ENCODE measurements at regions not wholly inside any gene's neighbourhood (a gene's known extent, or its start where the extent isn't known, plus 50 kb on each side); places are given as distances from the start of the nearest gene placed in this dataset.
"Not testable (repeated sequence)": the region's sequence is repeated elsewhere in the genome, so short reads cannot be mapped to it uniquely, and the experiment has no call there.

DNA sequence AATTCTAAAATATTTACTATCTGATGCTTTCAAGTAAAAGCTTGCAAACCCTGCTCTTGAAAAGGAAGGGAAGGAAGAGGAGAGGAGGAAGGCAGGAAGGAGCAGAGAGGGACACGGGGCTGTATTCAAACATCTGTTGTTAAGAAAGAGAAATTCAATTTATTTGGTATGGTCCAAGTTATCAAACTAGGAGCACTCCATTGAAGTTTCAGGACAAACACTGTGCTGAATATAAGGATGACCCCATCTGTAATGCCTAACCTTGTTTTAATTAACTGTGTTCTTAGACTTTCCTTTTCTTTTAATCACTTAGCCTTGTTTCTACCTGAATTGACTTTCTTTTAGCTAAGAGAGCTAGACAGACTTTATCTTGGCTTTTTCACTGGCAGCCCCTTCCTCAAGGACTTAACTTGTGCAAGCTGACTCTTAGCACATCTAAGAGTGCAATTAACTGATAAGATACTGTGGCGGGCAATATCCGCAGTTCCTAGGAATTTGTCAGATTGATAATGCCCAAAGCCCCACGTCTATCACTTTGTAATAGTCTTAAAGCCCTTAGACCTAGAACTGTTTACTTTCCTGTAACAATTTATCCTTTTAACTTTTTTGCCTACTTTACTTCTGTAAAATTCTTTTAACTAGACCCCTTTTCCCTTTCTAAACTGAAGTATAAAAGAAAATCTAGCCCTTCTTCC lies 123.2 kb upstream of the KRTAP5-11 start:
- H3K4me1 ChIP-seq; H3K4me3 ChIP-seq; H3K27me3 ChIP-seq; H3K9me3 ChIP-seq; H3K27ac ChIP-seq; DNase-seq (ENCODE audit: low spot score); H3K36me3 ChIP-seq: not testable (repeated sequence)

DNA sequence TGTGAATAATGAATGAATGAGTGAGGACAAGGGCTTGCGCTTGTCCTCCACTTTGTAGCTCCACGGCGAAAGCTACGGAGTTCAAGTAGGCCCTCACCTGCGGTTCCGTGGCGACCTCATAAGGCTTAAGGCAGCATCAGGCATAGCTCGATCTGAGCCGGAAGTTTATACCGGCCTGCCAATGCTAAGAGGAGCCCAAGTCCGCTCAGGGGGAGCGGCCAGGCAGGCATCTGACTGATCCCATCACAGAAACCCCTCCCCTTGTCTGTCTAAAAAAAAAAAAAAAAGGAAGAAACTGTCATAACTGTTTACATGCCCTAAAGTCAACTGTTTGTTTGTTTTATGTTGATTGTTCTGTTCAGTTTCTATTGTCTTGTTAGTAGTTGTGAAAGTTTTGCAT lies 124.4 kb upstream of the KRTAP5-11 start:
- not testable (repeated sequence) for H3K27me3 ChIP-seq; H3K4me3 ChIP-seq; DNase-seq (ENCODE audit: low spot score); H3K4me1 ChIP-seq; H3K9me3 ChIP-seq; H3K27ac ChIP-seq; H3K36me3 ChIP-seq

DNA sequence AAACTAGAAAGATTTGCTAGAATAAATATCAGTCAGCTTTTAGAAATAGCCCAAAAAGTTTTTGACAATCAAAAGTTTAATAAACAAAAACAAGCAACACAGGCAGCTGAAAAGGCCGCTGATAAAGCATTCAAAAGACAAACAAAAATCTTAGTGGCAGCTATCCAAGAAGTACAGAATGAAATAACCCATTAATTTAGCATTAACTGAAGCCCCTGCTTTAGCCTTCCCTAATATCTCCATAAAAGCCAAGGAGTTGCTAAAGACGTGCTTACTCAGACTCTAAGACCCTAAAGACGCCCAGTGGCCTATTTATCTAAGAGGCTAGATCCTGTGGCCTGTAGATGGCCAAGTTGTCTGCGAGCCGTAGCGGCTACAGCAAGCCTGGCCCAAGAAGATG lies 123.5 kb upstream of the DEFB108B start:
- not testable (repeated sequence) for DNase-seq (ENCODE audit: low spot score); H3K4me3 ChIP-seq; H3K9me3 ChIP-seq; H3K27ac ChIP-seq; H3K36me3 ChIP-seq; H3K4me1 ChIP-seq; H3K27me3 ChIP-seq

DNA sequence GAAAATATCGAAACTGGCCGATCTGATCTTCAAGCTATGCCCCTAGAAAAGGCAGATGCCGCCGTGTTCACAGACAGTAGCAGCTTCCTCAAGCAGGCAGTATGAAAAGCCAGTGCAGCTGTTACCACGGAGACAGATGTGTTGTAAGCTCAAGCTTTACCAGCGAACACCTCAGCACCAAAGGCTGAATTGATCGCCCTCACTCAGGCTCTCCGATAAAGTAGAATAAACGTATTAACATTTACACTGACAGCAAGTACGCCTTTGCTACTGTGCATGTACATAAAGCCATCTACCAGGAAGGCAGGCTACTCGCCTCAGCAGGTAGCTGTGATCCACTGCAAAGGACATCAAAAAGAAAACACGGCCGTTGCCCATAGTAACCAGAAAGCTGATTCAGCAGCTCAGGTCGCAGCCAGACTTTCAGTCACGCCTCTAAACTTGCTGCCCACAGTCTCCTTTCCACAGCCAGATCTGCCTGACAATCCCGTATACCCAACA lies 122.8 kb upstream of the DEFB108B start:
- not testable (repeated sequence) for H3K4me3 ChIP-seq

DNA sequence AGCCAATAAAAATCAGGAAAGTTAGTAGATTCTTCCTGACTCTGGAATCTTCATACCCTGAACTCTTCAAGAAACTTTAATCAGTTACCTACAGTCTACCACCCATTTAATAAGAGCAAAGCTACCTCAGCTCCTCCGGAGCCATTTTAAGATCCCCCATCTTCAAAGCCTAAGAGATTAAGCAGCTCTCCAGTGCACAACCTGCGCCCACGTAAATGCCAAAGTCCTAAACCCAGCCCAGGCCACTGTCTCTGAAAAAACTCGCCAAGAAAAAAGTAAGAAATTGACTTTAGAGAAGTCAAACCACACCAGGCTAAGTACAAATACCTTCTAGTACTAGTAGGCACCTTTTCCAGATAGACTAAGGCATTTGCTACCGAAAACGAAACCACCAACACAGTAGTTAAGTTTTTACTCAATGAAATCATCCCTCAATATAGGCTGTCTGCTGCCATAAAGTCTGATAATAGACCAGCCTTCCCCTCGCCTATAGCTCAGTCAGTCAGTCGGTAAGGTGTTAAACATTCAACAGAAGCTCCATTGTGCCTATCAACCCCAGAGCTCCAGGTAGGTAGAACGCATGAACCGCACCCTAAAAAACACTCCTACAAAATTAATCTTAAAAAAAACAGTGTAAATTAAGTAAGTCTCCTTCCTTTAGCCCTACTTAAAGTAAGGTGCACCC lies 122.2 kb upstream of the DEFB108B start:
- not testable (repeated sequence) for H3K4me1 ChIP-seq; H3K9me3 ChIP-seq; H3K4me3 ChIP-seq; H3K27me3 ChIP-seq; H3K27ac ChIP-seq; DNase-seq (ENCODE audit: low spot score); H3K36me3 ChIP-seq

More for the DNA sequence above, 122.8 kb upstream of the DEFB108B start:
- H3K27ac ChIP-seq; DNase-seq (ENCODE audit: low spot score); H3K9me3 ChIP-seq; H3K36me3 ChIP-seq; H3K27me3 ChIP-seq; H3K4me1 ChIP-seq: not testable (repeated sequence)

DNA sequence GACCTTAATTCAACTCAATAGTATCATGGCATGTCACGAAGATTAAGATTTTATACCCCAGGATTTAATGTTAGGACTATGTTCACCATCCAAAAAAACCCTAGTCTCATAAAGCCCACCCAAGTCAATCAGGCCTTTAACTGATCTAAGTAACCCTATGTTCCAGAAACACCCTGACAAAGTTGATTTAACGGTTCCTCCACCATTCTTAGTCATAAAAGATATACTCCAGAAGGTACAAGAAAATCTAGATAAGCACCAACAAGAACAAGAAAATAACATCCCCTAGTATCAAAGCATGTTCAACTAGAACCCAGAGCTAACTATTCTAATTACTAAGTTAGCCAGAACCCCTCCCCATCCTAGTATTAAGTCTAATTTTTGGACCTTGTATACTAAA lies 120.7 kb upstream of the DEFB108B start:
- DNase-seq (ENCODE audit: low spot score); H3K4me1 ChIP-seq; H3K4me3 ChIP-seq; H3K36me3 ChIP-seq; H3K9me3 ChIP-seq; H3K27me3 ChIP-seq; H3K27ac ChIP-seq: not testable (repeated sequence)

DNA sequence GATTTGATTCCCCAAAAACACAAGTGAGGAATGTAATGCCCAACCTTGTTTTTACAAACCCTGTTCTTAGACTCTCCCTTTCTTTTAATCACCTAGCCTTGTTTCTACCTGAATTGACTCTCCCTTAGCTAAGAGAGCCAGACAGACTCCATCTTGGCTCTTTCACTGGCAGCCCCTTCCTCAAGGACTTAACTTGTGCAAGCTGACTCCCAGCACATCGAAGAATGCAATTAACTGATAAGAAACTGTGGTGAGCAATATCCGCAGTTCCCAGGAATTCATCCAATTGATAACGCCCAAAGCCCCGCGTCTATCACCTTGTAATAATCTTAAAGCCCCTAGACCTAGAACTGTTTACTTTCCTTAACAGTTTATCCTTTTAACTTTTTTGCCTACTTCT lies 120.2 kb upstream of the DEFB108B start:
- H3K9me3 ChIP-seq; H3K4me3 ChIP-seq; DNase-seq (ENCODE audit: low spot score); H3K36me3 ChIP-seq; H3K27me3 ChIP-seq; H3K27ac ChIP-seq; H3K4me1 ChIP-seq: not testable (repeated sequence)

DNA sequence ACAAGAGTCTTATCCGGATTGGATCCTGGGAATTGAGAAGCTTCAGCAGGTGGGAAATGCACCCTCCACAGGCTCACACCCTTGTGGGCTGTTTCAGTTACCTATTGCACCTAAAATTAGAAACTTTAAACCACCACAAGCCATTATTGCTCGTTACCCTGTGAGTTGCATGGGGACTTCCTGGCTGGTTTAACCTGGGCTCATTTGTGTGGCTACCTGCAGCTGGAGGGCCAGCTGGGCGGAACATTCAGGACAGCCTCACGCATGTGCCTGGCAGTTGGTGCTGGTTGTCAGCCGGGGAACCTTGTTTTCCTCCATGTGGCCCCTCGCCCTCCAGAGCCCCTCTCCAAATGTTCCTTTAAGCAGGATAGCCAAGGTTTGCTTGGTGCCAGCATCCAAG lies 118.5 kb upstream of the DEFB108B start:
- H3K4me3 ChIP-seq; H3K27ac ChIP-seq; DNase-seq (ENCODE audit: low spot score); H3K27me3 ChIP-seq; H3K36me3 ChIP-seq; H3K4me1 ChIP-seq; H3K9me3 ChIP-seq: not testable (repeated sequence)

DNA sequence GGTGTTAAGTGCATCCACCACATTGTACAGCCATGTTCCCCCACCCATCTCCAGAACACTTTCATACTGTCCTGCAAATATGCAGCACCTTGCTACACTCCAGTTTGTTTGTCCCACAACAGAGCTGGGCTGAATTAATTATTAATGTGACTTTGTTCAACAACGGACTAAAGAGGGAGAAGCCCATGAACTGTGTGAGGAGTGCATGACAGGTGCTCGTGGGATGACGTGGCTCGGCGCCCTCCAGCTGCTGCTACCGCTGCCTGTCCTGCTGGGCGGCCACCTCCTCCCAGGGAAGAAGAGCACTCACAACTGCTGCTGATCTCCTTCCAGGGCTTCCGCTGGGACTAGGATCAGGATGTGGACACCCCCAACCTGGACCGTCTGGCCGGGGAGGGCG lies 111.2 kb upstream of the DEFB108B start:
- not testable (repeated sequence) for H3K27me3 ChIP-seq; H3K27ac ChIP-seq; DNase-seq (ENCODE audit: low spot score); H3K4me3 ChIP-seq; H3K9me3 ChIP-seq; H3K36me3 ChIP-seq; H3K4me1 ChIP-seq

DNA sequence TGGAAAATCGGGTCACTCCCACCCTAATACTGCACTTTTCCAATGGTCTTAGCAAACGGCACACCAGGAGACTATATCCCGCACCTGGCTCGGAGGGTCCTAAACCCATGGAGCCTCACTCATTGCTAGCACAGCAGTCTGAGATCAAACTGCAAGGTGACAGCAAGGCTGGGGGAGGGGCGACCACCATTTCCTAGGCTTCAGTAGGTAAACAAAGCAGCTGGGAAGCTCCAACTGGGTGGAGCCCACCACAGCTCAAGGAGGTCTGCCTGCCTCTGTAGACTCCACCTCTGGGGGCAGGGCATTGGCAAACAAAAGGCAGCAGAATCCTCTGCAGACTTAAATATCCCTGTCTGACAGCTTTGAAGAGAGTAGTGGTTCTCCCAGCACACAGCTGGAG lies 109.0 kb upstream of the DEFB108B start:
- not testable (repeated sequence) for H3K27ac ChIP-seq; H3K4me1 ChIP-seq; H3K9me3 ChIP-seq; H3K27me3 ChIP-seq; H3K36me3 ChIP-seq; DNase-seq (ENCODE audit: low spot score); H3K4me3 ChIP-seq

DNA sequence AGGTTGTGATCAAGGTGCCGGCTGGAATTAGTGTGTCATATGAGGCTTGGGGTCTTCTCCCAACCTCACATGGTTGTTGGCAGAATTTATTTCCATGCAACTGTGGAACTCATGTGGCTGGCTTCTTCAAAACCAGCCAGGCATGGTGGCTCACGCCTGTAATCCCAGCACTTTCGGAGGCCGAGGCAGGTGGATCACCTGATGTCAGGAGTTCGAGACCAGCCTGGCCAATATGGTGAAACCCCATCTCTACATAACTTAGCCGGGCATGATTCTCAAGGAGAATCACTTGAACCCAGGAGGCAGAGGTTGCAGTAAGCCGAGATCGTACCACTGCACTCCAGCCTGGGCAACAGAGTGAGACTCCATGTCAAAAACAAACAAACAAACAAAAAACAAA lies 102.3 kb upstream of the DEFB108B start:
- H3K36me3 ChIP-seq; H3K27ac ChIP-seq; H3K4me1 ChIP-seq; H3K27me3 ChIP-seq; DNase-seq (ENCODE audit: low spot score); H3K4me3 ChIP-seq; H3K9me3 ChIP-seq: not testable (repeated sequence)

DNA sequence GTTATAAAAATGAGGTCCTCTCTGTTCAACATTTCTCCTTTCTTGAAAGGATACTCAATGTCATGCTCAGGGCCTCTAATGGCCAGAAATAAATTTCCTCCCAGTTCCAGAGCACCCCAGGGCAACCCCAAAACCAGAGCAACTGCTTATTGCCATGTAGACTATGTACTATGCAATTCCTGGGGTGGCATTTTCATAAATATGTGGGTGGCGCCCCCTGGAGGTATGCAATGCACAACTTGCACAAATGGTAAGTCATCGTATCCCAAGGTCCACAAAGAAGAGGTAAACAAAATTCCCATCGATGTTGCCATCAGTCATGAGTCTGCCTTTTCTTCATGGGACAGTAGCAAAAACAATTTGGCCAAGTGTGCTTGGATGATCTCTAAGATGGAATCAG lies 98.6 kb upstream of the DEFB108B start:
- H3K4me1 ChIP-seq; DNase-seq (ENCODE audit: low spot score); H3K9me3 ChIP-seq; H3K27ac ChIP-seq; H3K36me3 ChIP-seq; H3K27me3 ChIP-seq; H3K4me3 ChIP-seq: not testable (repeated sequence)

DNA sequence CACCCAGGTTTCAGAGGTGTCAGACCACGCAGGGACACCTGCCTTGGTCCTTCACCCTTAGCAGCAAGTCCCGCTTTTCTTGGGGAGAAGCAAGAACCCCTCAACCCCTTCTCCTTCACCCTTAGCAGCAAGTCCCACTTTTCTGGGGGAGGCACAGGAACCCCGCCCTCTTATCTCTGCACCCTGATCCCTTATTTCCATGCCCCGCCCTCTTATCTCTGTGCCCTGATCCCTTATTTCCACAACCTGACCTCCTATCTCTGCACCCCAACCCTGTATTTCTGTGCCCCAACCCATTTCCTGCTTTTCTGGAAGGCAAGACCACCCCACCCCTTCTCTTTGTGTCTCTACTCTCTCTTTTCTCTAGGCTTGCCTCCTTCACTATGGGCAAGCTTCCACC lies 94.7 kb upstream of the DEFB108B start:
- not testable (repeated sequence) for H3K27me3 ChIP-seq; DNase-seq (ENCODE audit: low spot score); H3K9me3 ChIP-seq; H3K4me3 ChIP-seq; H3K36me3 ChIP-seq; H3K27ac ChIP-seq; H3K4me1 ChIP-seq

DNA sequence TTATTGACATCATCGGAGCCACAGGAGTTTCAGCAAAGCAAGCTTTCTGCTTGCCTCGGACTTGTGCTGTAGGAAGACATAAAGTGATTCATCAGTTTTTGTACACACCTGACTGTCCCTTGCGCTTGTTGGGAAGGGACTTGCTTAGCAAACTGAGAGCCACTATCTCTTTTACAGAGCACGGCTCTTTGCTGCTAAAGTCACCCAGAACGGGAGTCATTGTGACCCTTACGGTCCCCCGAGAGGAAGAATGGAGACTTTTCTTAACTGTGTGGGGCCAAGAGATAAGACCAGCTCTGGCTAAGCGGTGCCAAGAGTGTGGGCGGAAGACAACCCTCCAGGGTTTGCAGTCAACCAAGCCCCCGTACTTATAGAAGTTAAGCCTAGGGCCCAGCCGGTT lies 89.6 kb upstream of the DEFB108B start:
- not testable (repeated sequence) for H3K36me3 ChIP-seq; H3K27me3 ChIP-seq; H3K27ac ChIP-seq; DNase-seq (ENCODE audit: low spot score); H3K9me3 ChIP-seq; H3K4me1 ChIP-seq; H3K4me3 ChIP-seq

DNA sequence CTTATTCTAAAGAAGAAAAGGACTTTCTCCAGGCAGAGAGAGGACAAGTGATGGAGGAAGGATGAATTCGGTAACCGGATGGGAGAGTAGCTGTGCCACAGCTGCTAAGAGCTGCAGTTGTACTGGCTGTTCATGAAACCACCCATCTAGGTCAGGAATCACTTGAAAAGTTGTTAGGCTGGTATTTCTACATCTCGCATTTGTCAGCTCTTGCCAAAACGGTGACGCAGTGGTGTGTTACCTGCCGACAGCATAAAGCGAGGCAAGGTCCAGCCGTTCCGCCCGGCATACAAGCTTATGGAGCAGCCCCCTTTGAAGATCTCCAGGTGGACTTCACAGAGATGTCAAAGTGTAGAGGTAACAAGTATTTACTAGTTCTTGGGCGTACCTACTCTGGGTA lies 87.3 kb upstream of the DEFB108B start:
- not testable (repeated sequence) for H3K4me1 ChIP-seq; H3K36me3 ChIP-seq; H3K4me3 ChIP-seq; H3K27me3 ChIP-seq; DNase-seq (ENCODE audit: low spot score); H3K9me3 ChIP-seq; H3K27ac ChIP-seq

DNA sequence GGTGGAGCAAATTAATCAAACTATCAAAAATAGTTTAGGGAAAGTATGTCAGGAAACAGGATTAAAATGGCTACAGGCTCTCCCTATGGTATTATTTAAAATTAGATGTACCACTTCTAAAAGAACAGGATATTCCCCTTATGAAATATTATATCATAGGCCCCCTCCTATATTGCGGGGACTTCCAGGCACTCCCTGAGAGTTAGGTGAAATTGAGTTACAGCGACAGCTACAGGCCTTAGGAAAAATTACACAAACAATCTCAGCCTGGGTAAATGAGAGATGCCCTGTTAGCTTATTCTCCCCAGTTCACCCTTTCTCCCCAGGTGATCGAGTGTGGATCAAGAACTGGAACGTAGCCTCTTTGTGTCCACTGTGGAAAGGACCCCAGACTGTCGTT lies 86.7 kb upstream of the DEFB108B start:
- not testable (repeated sequence) for H3K27ac ChIP-seq; H3K9me3 ChIP-seq; H3K4me1 ChIP-seq; DNase-seq (ENCODE audit: low spot score); H3K4me3 ChIP-seq; H3K36me3 ChIP-seq; H3K27me3 ChIP-seq

All from right atrium auricular region (tissue), 2 donors.